A549 (cell line): ENCODE measurements at regions not wholly inside any gene's neighbourhood (a gene's known extent, or its start where the extent isn't known, plus 50 kb on each side); places are given as distances from the start of the nearest gene placed in this dataset.

Experiments used
- ATOH8 ChIP-seq: fragments of 250-450 bp; sonication (Bioruptor Pico); IDR thresholded peaks from 2 replicates; pipeline ENCODE4 v1.5.0; 2020; ENCODE audit warnings: low read depth, mild to moderate bottlenecking, moderate library complexity
- EHMT2 ChIP-seq: fragments of 200-600 bp; sonication (generic); IDR thresholded peaks from 2 replicates; pipeline ENCODE4 v1.6.1; 2016; ENCODE audit warnings: antibody characterized with exemption, low read depth, mild to moderate bottlenecking, moderate library complexity
- HDAC2 ChIP-seq: fragments of 200-600 bp; sonication (generic); IDR thresholded peaks from 2 replicates; pipeline ENCODE4 v1.6.1; 2016
- HOXA7 ChIP-seq: fragments of 250-450 bp; sonication (Bioruptor Pico); IDR thresholded peaks from 2 replicates; pipeline ENCODE4 v1.5.0; 2020; ENCODE audit warnings: mild to moderate bottlenecking, moderate library complexity
- JUN ChIP-seq, 2 experiments: fragments of >200 bp; sonication (Bioruptor Twin); formaldehyde crosslinking; IDR thresholded peaks; 2 replicates in 1 of 2; 3 replicates in 1 of 2; pipeline ENCODE4 v1.6.1; 2016 to 2017
- JUNB ChIP-seq: fragments of >200 bp; sonication (Bioruptor Twin); formaldehyde crosslinking; IDR thresholded peaks from 2 replicates; pipeline ENCODE4 v1.6.1; 2016
- KDM1A ChIP-seq: fragments of 200-600 bp; sonication (generic); IDR thresholded peaks from 2 replicates; pipeline ENCODE4 v1.6.1; 2016; ENCODE audit warnings: low read depth, mild to moderate bottlenecking
- PHF8 ChIP-seq: fragments of 200-600 bp; sonication (generic); IDR thresholded peaks from 2 replicates; pipeline ENCODE4 v1.6.1; 2016; ENCODE audit warnings: low read depth, mild to moderate bottlenecking, antibody characterized with exemption, moderate library complexity, borderline replicate concordance
- POLR2A ChIP-seq: IDR thresholded peaks from 2 replicates; pipeline ENCODE4 v1.6.1; 2012; ENCODE audit warnings: mild to moderate bottlenecking, low read length
- REST ChIP-seq: fragments of 200-600 bp; sonication (generic); IDR thresholded peaks from 2 replicates; pipeline ENCODE4 v1.6.1; 2016; ENCODE audit warnings: antibody characterized with exemption, mild to moderate bottlenecking, moderate library complexity
- SMC3 ChIP-seq: fragments of >200 bp; sonication (Bioruptor Twin); formaldehyde crosslinking; IDR thresholded peaks from 3 replicates; pipeline ENCODE4 v1.6.1; 2018; ENCODE audit warnings: inconsistent platforms
- TF ChIP-seq, protein P1 (sequence below): fragments of >200 bp; sonication (Bioruptor Twin); formaldehyde crosslinking; IDR thresholded peaks from 3 replicates; pipeline ENCODE4 v1.5.1; 2016
- TF ChIP-seq, protein P2 (sequence below): fragments of 450-650 bp; IDR thresholded peaks from 2 replicates; pipeline ENCODE4 v1.6.1; 2014; ENCODE audit warnings: antibody characterized with exemption

- TF ChIP-seq SMC3 (no peak), PHF8 (no peak), KDM1A (no peak), JUNB (no peak), POLR2A (no peak), HOXA7 (CRISPR knock-in tag) (no peak), REST (no peak), ATOH8 (no peak), JUN (IDR thresholded peaks at IDR 0.05) (no peak), HDAC2 (no peak), EHMT2 (no peak)
- TF ChIP-seq, protein P1, sequence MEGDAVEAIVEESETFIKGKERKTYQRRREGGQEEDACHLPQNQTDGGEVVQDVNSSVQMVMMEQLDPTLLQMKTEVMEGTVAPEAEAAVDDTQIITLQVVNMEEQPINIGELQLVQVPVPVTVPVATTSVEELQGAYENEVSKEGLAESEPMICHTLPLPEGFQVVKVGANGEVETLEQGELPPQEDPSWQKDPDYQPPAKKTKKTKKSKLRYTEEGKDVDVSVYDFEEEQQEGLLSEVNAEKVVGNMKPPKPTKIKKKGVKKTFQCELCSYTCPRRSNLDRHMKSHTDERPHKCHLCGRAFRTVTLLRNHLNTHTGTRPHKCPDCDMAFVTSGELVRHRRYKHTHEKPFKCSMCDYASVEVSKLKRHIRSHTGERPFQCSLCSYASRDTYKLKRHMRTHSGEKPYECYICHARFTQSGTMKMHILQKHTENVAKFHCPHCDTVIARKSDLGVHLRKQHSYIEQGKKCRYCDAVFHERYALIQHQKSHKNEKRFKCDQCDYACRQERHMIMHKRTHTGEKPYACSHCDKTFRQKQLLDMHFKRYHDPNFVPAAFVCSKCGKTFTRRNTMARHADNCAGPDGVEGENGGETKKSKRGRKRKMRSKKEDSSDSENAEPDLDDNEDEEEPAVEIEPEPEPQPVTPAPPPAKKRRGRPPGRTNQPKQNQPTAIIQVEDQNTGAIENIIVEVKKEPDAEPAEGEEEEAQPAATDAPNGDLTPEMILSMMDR = no peak
- TF ChIP-seq, protein P2, sequence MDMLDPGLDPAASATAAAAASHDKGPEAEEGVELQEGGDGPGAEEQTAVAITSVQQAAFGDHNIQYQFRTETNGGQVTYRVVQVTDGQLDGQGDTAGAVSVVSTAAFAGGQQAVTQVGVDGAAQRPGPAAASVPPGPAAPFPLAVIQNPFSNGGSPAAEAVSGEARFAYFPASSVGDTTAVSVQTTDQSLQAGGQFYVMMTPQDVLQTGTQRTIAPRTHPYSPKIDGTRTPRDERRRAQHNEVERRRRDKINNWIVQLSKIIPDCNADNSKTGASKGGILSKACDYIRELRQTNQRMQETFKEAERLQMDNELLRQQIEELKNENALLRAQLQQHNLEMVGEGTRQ = no peak
Measured at GRCh38 chr9:100838857-100839256, 189.7 kb upstream of the PLPPR1 start.
